ENCODE measurements at regions not wholly inside any gene's neighbourhood (a gene's known extent, or its start where the extent isn't known, plus 50 kb on each side); places are given as distances from the start of the nearest gene placed in this dataset.

DNA sequence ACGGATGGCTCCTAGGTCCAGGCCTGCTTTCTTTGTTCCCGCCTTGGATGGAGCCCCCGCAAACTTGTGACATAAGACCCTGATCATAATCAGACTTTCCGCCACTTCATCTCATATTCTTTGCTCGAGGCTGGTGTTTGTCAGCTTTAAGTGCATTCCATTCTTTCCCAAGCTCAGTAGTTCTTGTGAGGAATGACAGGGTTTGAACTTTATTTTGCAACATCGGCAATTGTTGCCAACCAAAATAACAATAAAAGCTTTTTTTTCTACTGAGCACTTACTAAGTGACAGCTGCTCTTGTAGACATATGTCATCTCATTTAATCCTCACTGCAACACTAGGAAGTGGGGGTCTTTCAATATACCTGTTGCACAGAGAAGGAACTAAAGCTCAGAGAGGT, 178.8 kb upstream of the ST6GAL2 start:
- Histone ChIP-seq H3K27ac (no peak overlapping the region), H3K4me3 (no peak overlapping the region), H3K9me3 (no peaks in the 10 kb centered on the region), H3K4me1 (no peaks in the 10 kb centered on the region), H3K27me3 (no peaks in the 10 kb centered on the region), H3K36me3 (no peaks in the 10 kb centered on the region)
- no peak for DNase-seq (ENCODE audit: low spot score in 2 of 2)
- TF ChIP-seq, protein P1, sequence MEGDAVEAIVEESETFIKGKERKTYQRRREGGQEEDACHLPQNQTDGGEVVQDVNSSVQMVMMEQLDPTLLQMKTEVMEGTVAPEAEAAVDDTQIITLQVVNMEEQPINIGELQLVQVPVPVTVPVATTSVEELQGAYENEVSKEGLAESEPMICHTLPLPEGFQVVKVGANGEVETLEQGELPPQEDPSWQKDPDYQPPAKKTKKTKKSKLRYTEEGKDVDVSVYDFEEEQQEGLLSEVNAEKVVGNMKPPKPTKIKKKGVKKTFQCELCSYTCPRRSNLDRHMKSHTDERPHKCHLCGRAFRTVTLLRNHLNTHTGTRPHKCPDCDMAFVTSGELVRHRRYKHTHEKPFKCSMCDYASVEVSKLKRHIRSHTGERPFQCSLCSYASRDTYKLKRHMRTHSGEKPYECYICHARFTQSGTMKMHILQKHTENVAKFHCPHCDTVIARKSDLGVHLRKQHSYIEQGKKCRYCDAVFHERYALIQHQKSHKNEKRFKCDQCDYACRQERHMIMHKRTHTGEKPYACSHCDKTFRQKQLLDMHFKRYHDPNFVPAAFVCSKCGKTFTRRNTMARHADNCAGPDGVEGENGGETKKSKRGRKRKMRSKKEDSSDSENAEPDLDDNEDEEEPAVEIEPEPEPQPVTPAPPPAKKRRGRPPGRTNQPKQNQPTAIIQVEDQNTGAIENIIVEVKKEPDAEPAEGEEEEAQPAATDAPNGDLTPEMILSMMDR (IDR thresholded peaks at IDR 0.05), result no peak
- intact Hi-C loops (cut with DNase I), result no loop called here

DNA sequence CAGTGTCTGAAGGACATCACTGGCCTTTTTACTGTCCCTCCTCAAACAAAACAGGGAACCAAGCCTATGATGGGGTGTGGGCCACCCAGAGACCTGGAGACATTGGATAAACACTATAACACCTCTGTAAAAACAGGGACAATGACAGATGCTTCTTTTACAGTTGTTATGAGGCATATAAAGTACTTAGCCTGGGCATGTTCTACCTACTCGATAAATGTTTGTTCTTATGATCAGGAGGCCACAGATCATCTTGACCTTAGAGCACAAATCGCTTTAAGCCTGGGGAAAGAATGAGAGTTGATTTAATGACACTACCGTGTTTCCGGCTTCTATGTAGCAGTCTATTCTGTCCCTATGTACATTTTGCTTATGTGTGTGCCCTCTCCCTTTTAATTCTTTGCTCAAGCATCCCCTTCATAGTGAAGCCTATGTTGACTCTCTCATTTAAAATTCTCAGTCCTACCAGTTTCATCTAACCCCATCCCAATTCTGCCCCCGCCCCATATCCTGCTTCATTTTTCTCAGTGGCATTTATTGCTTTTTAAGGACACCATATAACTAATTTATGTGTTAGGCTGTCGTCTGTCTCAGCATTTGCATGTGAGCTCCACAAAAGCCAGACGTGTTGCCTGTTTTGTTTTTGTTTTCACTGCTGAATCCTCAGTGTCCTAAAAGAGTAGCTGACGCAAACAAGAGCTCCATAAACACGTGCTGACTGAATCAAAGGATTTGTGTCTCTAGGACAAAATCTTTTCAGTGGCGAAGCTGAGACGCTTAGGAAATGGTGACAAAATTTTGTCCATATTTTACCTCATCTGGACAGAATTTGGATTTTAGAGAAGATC, 182.3 kb upstream of the ST6GAL2 start:
- Histone ChIP-seq H3K4me3 (no peak overlapping the region), H3K36me3 (no peaks in the 10 kb centered on the region), H3K27me3 (no peaks in the 10 kb centered on the region), H3K9me3 (no peaks in the 10 kb centered on the region), H3K27ac (no peak overlapping the region), H3K4me1 (peaks cover 0 to 5% of the 10 kb centered on the region in 2 donors)
- TF ChIP-seq, protein P1 (IDR thresholded peaks at IDR 0.05), result no peak
- intact Hi-C loops (cut with DNase I), result no loop called here
- DNase-seq (ENCODE audit: low spot score in 2 of 2), result no peak

DNA sequence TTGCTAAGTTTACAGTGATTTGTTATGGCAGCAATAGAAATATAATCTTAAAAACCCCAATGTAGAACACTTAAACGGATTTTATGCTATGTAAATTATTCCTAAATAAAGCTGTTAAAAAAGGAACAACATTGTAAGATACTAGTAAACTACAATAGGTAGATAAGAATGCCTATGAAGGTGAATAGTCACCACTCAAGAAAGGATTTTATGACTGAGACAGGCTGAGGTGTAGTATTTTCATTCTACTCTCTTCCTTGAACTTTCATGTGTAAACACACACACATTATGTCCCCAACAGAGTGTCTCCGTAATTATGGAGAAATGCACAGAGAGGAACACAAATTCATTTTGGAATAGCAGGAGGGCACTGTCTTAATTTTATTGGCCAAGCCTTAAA, 183.9 kb upstream of the ST6GAL2 start:
- TF ChIP-seq, protein P1 (IDR thresholded peaks at IDR 0.05), result no peak
- H3K4me1 ChIP-seq, result peaks cover 0 to 5% of the 10 kb centered on the region in 2 donors
- no peaks in the 10 kb centered on the region for H3K27me3 ChIP-seq
- no peaks in the 10 kb centered on the region for H3K9me3 ChIP-seq
- intact Hi-C loops (cut with DNase I), result no loop called here
- no peak overlapping the region for H3K27ac ChIP-seq
- no peak overlapping the region for H3K4me3 ChIP-seq
- no peak for DNase-seq (ENCODE audit: low spot score in 2 of 2)
- H3K36me3 ChIP-seq, result no peaks in the 10 kb centered on the region

DNA sequence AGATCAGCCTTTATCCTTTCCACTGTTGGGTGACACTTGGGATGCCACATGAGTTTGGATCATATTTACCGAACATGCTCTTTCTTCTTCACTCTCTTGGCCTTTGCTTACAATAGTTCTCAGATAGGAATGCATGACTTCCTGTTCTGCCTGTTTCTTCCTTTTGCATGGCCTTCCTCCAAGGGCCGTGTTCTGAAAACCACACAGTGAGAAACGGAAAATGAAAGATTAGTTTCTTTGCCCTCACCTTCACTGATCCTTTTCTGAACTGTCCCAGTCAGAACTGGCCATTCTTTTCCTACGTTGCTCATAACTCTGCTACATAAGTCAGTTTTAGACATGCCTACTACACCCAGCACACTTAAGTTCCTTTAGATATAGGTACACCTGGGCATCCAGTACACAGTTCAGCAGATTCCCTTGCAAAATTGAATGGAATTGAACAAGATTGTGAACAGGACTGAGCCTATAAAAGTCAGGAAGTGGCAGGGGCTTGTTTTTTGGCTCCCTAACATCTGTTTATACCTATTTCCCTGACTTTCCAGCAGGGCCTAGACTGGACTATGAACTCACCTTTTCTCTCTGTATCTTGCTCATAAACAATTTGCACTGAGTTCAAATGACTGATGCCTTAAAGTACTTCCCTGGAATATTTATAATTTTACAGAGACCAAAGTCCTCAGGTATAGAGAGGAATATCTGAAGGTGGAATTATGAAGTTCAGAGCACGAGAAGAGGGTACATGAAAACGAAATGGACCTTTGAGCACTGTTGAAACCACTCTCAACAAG, 186.4 kb upstream of the ST6GAL2 start:
- TF ChIP-seq, protein P1 (IDR thresholded peaks at IDR 0.05), result no peak
- no peaks in the 10 kb centered on the region for H3K9me3 ChIP-seq
- no peak overlapping the region for H3K4me3 ChIP-seq
- intact Hi-C loops (cut with DNase I), result no loop called here
- peaks cover 0 to 5% of the 10 kb centered on the region in 2 donors for H3K4me1 ChIP-seq
- H3K36me3 ChIP-seq, result no peaks in the 10 kb centered on the region
- H3K27me3 ChIP-seq, result no peaks in the 10 kb centered on the region
- no peak for DNase-seq (ENCODE audit: low spot score in 2 of 2)
- H3K27ac ChIP-seq, result peak overlapping the region; percentile 29 to 41

DNA sequence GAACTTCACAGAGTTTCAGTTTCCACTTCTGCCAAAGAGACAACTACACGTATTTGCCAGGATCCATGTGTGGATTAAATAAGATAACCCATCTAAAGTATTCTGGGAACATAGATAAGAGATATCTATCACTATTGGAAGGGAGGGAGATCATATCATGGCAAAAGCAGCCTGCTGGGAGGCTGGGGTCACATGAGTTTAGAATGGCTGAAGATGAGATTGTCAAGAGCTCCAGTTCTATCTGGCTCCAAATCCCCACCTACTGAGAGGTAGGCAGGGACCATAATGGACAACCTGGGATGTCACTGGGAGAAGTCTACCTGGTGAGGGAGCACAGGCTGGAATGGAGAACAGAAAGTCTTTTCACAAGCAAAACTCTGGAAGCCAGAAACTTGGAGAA, 192.6 kb upstream of the ST6GAL2 start:
- H3K36me3 ChIP-seq, result no peaks in the 10 kb centered on the region
- no peaks in the 10 kb centered on the region for H3K27me3 ChIP-seq
- no peak overlapping the region for H3K27ac ChIP-seq
- H3K9me3 ChIP-seq, result no peaks in the 10 kb centered on the region
- DNase-seq (ENCODE audit: low spot score in 2 of 2), result no peak
- TF ChIP-seq, protein P1 (IDR thresholded peaks at IDR 0.05), result no peak
- intact Hi-C loops (cut with DNase I), result no loop called here
- H3K4me1 ChIP-seq, result no peaks in the 10 kb centered on the region
- no peak overlapping the region for H3K4me3 ChIP-seq
